Suprapubic skin (tissue), 3 donors: ENCODE measurements at regions not wholly inside any gene's neighbourhood (a gene's known extent, or its start where the extent isn't known, plus 50 kb on each side); places are given as distances from the start of the nearest gene placed in this dataset.

ENCODE experiments used
- CTCF ChIP-seq, 2 donors: fragments of 200-600 bp in 1 of 2; fragments of 450-650 bp in 1 of 2; sonication (generic) in 1 of 2; IDR thresholded peaks; one replicate each; pipeline ENCODE4 v1.5.1; 2016 to 2019; ENCODE audit warnings: antibody characterized with exemption in 2 of 2, mild to moderate bottlenecking in 1 of 2, moderate library complexity in 1 of 2
- POLR2AphosphoS5 ChIP-seq, 3 donors: sonication (generic); formaldehyde crosslinking; IDR thresholded peaks; one replicate each; pipeline ENCODE4 v1.6.1; 2017; ENCODE audit warnings: antibody characterized with exemption in 3 of 3

GRCh38 chrX:99305573-99305972, 1104.5 kb downstream of the PCDH19 start:
- TF ChIP-seq CTCF (IDR thresholded peaks at IDR 0.05) (no peak), POLR2AphosphoS5 (IDR thresholded peaks at IDR 0.05) (no peak)
